Keratinocyte (primary cell): ENCODE measurements at regions not wholly inside any gene's neighbourhood (a gene's known extent, or its start where the extent isn't known, plus 50 kb on each side); places are given as distances from the start of the nearest gene placed in this dataset.

Source experiments
- EZH2 ChIP-seq: IDR thresholded peaks from one replicate; pipeline ENCODE4 v1.6.1; 2012; ENCODE audit warnings: inconsistent platforms, mild to moderate bottlenecking, low read length, moderate library complexity
- TF ChIP-seq, protein P1 (sequence below), 3 experiments: IDR thresholded peaks in 1 of 3; conservative IDR thresholded peaks in 1 of 3; optimal IDR thresholded peaks in 1 of 3; 2 replicates in 2 of 3; 3 replicates in 1 of 3; pipeline versions ENCODE3 to v1.5.1; 2011; ENCODE audit warnings: low read length in 3 of 3, mild to moderate bottlenecking in 3 of 3, moderate library complexity in 2 of 3, control low read depth in 1 of 3, inconsistent platforms in 1 of 3; ENCODE audit not compliant: insufficient read depth in 2 of 3; ENCODE audit errors: extremely low read depth in 1 of 3

DNA sequence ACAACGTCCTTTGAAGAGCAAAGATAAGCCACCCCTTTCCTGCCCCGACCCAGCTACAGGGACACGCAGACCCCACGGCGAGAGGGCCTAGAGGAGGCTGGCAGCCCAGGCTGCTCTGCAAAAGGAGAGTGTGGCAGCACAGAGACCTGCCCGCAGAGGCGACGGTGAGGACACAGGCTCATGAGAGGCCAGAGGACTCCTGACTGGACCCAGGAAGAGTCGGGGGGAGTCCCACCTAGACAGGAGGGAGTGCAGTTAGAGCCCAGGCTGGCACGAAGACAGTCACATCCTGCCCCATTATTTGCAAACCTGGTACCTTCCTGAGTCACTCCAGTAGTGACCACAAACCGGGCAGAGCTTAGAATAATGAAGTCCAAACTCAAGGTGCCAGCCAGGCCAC, 227.7 kb upstream of the CDH4 start:
- TF ChIP-seq, protein P1, sequence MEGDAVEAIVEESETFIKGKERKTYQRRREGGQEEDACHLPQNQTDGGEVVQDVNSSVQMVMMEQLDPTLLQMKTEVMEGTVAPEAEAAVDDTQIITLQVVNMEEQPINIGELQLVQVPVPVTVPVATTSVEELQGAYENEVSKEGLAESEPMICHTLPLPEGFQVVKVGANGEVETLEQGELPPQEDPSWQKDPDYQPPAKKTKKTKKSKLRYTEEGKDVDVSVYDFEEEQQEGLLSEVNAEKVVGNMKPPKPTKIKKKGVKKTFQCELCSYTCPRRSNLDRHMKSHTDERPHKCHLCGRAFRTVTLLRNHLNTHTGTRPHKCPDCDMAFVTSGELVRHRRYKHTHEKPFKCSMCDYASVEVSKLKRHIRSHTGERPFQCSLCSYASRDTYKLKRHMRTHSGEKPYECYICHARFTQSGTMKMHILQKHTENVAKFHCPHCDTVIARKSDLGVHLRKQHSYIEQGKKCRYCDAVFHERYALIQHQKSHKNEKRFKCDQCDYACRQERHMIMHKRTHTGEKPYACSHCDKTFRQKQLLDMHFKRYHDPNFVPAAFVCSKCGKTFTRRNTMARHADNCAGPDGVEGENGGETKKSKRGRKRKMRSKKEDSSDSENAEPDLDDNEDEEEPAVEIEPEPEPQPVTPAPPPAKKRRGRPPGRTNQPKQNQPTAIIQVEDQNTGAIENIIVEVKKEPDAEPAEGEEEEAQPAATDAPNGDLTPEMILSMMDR (optimal IDR thresholded peaks at IDR 0.05 in 1 of 3, IDR thresholded peaks at IDR 0.05 in 1 of 3, conservative IDR thresholded peaks at IDR 0.05 in 1 of 3; ENCODE audit: extremely low read depth in 1 of 3, insufficient read depth in 2 of 3, low read length in 3 of 3): no peak
- no peak for TF ChIP-seq EZH2
